IMR-90 (cell line): ENCODE measurements at regions not wholly inside any gene's neighbourhood (a gene's known extent, or its start where the extent isn't known, plus 50 kb on each side); places are given as distances from the start of the nearest gene placed in this dataset.

Source experiments
- ATAC-seq: fragments of 200-7000 bp; cut with Tn5 transposase; 2 replicates; pipeline ENCODE4 v1.9.1; 2020; ENCODE audit warnings: low read depth, mild to moderate bottlenecking, moderate library complexity
- BruUV-seq: library from RNA; stranded (reverse); fragments of 400-500 nt; replicated peaks from 2 replicates; lab custom pipeline; 2021; lab: Mats Ljungman, UMichigan
- CTCF ChIA-PET: fragments of 300-600 bp; formaldehyde crosslinking; extraction: SDS; loops from one replicate; lab custom pipeline; 2021; ENCODE audit warnings: antibody characterized with exemption; lab: Yijun Ruan, JAX
- POLR2A ChIA-PET: fragments of 300-600 bp; sonication (Branson Sonifier 250); formaldehyde crosslinking; loops from one replicate; lab custom pipeline; 2022; ENCODE audit warnings: antibody characterized with exemption; ENCODE audit not compliant: unreplicated experiment; lab: Charles Lee
- DNase-seq: peaks from one replicate; pipeline ENCODE4 v3.0.0; 2013
- H2AFZ ChIP-seq: replicated peaks from 2 replicates; pipeline ENCODE3; 2013; ENCODE audit warnings: low read length, mild to moderate bottlenecking; ENCODE audit not compliant: poor library complexity
- H2AK5ac ChIP-seq: 2 replicates; pipeline ENCODE4 v1.6.1; 2013; ENCODE audit warnings: low read depth, low read length, inconsistent platforms
- H2AK9ac ChIP-seq: replicated peaks from 2 replicates; pipeline ENCODE3; 2013; ENCODE audit warnings: mild to moderate bottlenecking, low read depth, low read length, moderate library complexity; ENCODE audit not compliant: poor library complexity
- H2BK120ac ChIP-seq: 2 replicates; pipeline ENCODE4 v1.6.1; 2013; ENCODE audit warnings: low read depth, low read length, inconsistent platforms
- H2BK15ac ChIP-seq: 3 replicates; pipeline ENCODE4 v1.6.1; 2013; ENCODE audit warnings: low read depth, low read length, inconsistent platforms
- H2BK20ac ChIP-seq: 2 replicates; pipeline ENCODE4 v1.6.1; 2013; ENCODE audit warnings: low read depth, mild to moderate bottlenecking, inconsistent platforms, low read length, moderate library complexity
- H2BK5ac ChIP-seq: 2 replicates; pipeline ENCODE4 v1.6.1; 2013; ENCODE audit warnings: mild to moderate bottlenecking, low read depth, low read length, inconsistent platforms; ENCODE audit not compliant: poor library complexity, severe bottlenecking
- H3K14ac ChIP-seq: replicated peaks from 2 replicates; pipeline ENCODE4 v1.6.1; 2013; ENCODE audit warnings: low read depth, low read length, inconsistent platforms
- H3K18ac ChIP-seq: 2 replicates; pipeline ENCODE4 v1.6.1; 2013; ENCODE audit warnings: low read depth, low read length, control low read depth
- H3K23ac ChIP-seq: 2 replicates; pipeline ENCODE4 v1.6.1; 2013; ENCODE audit warnings: low read depth, low read length, inconsistent platforms
- H3K27ac ChIP-seq: 2 replicates; pipeline ENCODE4 v1.5.1; 2013; ENCODE audit warnings: mild to moderate bottlenecking, control low read depth, low read length; ENCODE audit not compliant: insufficient read depth
- H3K27me3 ChIP-seq: 2 replicates; pipeline ENCODE4 v1.6.1; 2013; ENCODE audit warnings: low read length; ENCODE audit not compliant: control insufficient read depth, insufficient read depth
- H3K36me3 ChIP-seq: 2 replicates; pipeline ENCODE4 v1.6.1; 2013; ENCODE audit warnings: low read length, mixed read lengths; ENCODE audit not compliant: control insufficient read depth, insufficient read depth
- H3K4ac ChIP-seq: 2 replicates; pipeline ENCODE4 v1.6.1; 2013; ENCODE audit warnings: low read depth, low read length, inconsistent platforms
- H3K4me1 ChIP-seq: 2 replicates; pipeline ENCODE4 v1.6.1; 2013; ENCODE audit warnings: low read length, mixed read lengths; ENCODE audit not compliant: control insufficient read depth, insufficient read depth
- H3K4me2 ChIP-seq: 2 replicates; pipeline ENCODE4 v1.6.1; 2013; ENCODE audit warnings: low read depth, mild to moderate bottlenecking, control low read depth, low read length, moderate library complexity
- H3K4me3 ChIP-seq: 2 replicates; pipeline ENCODE4 v1.5.1; 2013; ENCODE audit warnings: low read depth, mild to moderate bottlenecking, control low read depth, low read length, moderate library complexity; ENCODE audit not compliant: insufficient read depth
- H3K56ac ChIP-seq: 2 replicates; pipeline ENCODE4 v1.6.1; 2013; ENCODE audit warnings: low read length, inconsistent platforms; ENCODE audit not compliant: insufficient read depth; ENCODE audit errors: extremely low read depth
- H3K79me1 ChIP-seq, 2 experiments: 2 replicates each; pipeline ENCODE4 v1.6.1; 2013; ENCODE audit warnings: low read length in 2 of 2, inconsistent platforms in 1 of 2, low read depth in 1 of 2
- H3K9ac ChIP-seq: 2 replicates; pipeline ENCODE4 v1.6.1; 2013; ENCODE audit warnings: low read depth, low read length, control low read depth
- H3K9me1 ChIP-seq: 2 replicates; pipeline ENCODE4 v1.6.1; 2013; ENCODE audit warnings: low read length, inconsistent platforms; ENCODE audit not compliant: insufficient read depth
- H3K9me3 ChIP-seq: 2 replicates; pipeline ENCODE4 v1.6.1; 2013; ENCODE audit warnings: low read length; ENCODE audit not compliant: control insufficient read depth, insufficient read depth
- H4K20me1 ChIP-seq: 2 replicates; pipeline ENCODE4 v1.6.1; 2013; ENCODE audit warnings: low read length, inconsistent platforms; ENCODE audit not compliant: insufficient read depth
- H4K5ac ChIP-seq: 2 replicates; pipeline ENCODE4 v1.6.1; 2013; ENCODE audit warnings: mild to moderate bottlenecking, low read depth, low read length, control low read depth
- H4K8ac ChIP-seq, 2 experiments: 2 replicates each; pipeline ENCODE4 v1.6.1; 2013; ENCODE audit warnings: low read depth in 2 of 2, low read length in 2 of 2, control low read depth in 1 of 2, inconsistent platforms in 1 of 2
- H4K91ac ChIP-seq: 2 replicates; pipeline ENCODE4 v1.6.1; 2013; ENCODE audit warnings: low read depth, low read length, inconsistent platforms; ENCODE audit not compliant: insufficient read depth
- BHLHE40 ChIP-seq: fragments of 150-350 bp; IDR thresholded peaks from 2 replicates; pipeline ENCODE4 v1.6.1; 2016; ENCODE audit warnings: mild to moderate bottlenecking, low read depth, low read length
- FOS ChIP-seq: fragments of 150-350 bp; IDR thresholded peaks from 2 replicates; pipeline ENCODE4 v1.6.1; 2016; ENCODE audit warnings: low read depth, low read length
- MAFK ChIP-seq: IDR thresholded peaks from 2 replicates; pipeline ENCODE4 v1.6.1; 2012; ENCODE audit warnings: low read depth, low read length, improper control_type of control experiment
- MAZ ChIP-seq: IDR thresholded peaks from 2 replicates; pipeline ENCODE4 v1.6.1; 2012; ENCODE audit warnings: low read depth, mild to moderate bottlenecking, low read length, improper control_type of control experiment, moderate library complexity, borderline replicate concordance
- MXI1 ChIP-seq: IDR thresholded peaks from 2 replicates; pipeline ENCODE4 v1.6.1; 2012; ENCODE audit warnings: low read depth, mild to moderate bottlenecking, low read length, moderate library complexity, borderline replicate concordance
- SMC3 ChIP-seq: fragments of 150-350 bp; IDR thresholded peaks from 2 replicates; pipeline ENCODE4 v1.6.1; 2016; ENCODE audit warnings: low read depth, mild to moderate bottlenecking, antibody characterized with exemption, low read length, moderate library complexity
- WGBS, 2 experiments: methylation state at CpG; one replicate each; pipeline versions ENCODE4 v1.1.5 to v1.1.7; 2013; ENCODE audit warnings: missing lambda C conversion rate in 2 of 2; ENCODE audit not compliant: insufficient read length in 1 of 2; ENCODE audit errors: extremely low coverage in 2 of 2; 5-methylcytosine and 5-hydroxymethylcytosine counted together
- dilution Hi-C: fragments of 300-500 bp; cut with HindIII; formaldehyde crosslinking; loops from one replicate; pipeline ENCODE4 v1.14.3; 2018; ENCODE audit warnings: low sequenced_read_pairs; ENCODE audit not compliant: unreplicated experiment
- in situ Hi-C: fragments of 300-500 bp; cut with MboI; formaldehyde crosslinking; loops from 3 replicates; pipeline ENCODE4 v1.14.3; 2019; ENCODE audit warnings: low sequenced_read_pairs, inconsistent platforms, mixed read lengths
- intact Hi-C: fragments of 100-400 bp; cut with micrococcal nuclease; formaldehyde crosslinking; loops from 2 replicates; pipeline ENCODE4 v1.10.0; 2022
- TF ChIP-seq, protein P1 (sequence below): fragments of 150-350 bp; IDR thresholded peaks from 2 replicates; pipeline ENCODE4 v1.6.1; 2016; ENCODE audit warnings: low read depth, mild to moderate bottlenecking, low read length, moderate library complexity, borderline replicate concordance

DNA sequence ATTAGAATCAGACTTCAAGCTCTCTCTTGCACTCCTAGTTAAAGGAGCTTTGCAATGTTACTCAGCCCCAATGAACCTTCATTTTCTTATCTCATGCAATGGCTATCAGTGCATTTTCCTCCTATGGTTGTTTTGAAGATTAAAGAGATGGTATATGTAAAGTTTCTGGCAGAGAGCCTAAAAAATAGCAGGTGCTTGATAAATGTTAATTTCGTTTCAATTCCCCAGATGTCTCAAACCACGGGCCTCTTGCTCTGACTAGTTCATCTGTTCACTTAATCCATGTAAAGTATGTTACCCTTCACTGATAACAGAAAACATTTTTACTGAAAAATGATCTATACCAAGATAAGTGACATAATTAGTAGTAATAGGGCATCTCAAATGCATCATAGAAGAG, 735.4 kb upstream of the USP15 start:
- Histone ChIP-seq H3K56ac (no peak overlapping the region), H2AFZ (no peak overlapping the region), H2AK5ac (no peak overlapping the region), H3K18ac (no peak overlapping the region), H2BK5ac (no peak overlapping the region), H3K36me3 (no peaks in the 10 kb centered on the region), H3K4me3 (no peak overlapping the region), H2BK120ac (no peak overlapping the region), H3K23ac (no peak overlapping the region), H3K14ac (no peak overlapping the region), H3K9ac (no peak overlapping the region), H3K27ac (no peak overlapping the region), H3K9me1 (no peaks in the 10 kb centered on the region), H4K91ac (no peak overlapping the region), H3K79me1 (no peaks in the 10 kb centered on the region), H4K5ac (no peak overlapping the region), H2AK9ac (no peak overlapping the region), H2BK15ac (no peak overlapping the region), H3K4ac (no peak overlapping the region), H3K27me3 (no peaks in the 10 kb centered on the region), H4K20me1 (no peaks in the 10 kb centered on the region), H4K8ac (no peak overlapping the region), H3K9me3 (0 out of 2 replicates have a peak, but pooled peaks cover 7% of the 10 kb centered on the region), H3K4me1 (no peaks in the 10 kb centered on the region), H2BK20ac (no peak overlapping the region), H3K4me2 (no peak overlapping the region)
- dilution Hi-C loops = no loop called here
- BruUV-seq = no TSS peak
- in situ Hi-C loops = no loop called here
- no CpG with 5 or more reads among the region's 2 CpGs for WGBS, 2 experiments
- POLR2A ChIA-PET = no interaction called here
- CTCF ChIA-PET = no interaction called here
- no peak for DNase-seq
- intact Hi-C loops = no loop called here
- ATAC-seq = no peak
- no peak for TF ChIP-seq MAFK
- no peak for TF ChIP-seq FOS
- no peak for TF ChIP-seq BHLHE40
- TF ChIP-seq MAZ = no peak
- TF ChIP-seq, protein P1, sequence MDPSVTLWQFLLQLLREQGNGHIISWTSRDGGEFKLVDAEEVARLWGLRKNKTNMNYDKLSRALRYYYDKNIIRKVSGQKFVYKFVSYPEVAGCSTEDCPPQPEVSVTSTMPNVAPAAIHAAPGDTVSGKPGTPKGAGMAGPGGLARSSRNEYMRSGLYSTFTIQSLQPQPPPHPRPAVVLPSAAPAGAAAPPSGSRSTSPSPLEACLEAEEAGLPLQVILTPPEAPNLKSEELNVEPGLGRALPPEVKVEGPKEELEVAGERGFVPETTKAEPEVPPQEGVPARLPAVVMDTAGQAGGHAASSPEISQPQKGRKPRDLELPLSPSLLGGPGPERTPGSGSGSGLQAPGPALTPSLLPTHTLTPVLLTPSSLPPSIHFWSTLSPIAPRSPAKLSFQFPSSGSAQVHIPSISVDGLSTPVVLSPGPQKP = no peak
- TF ChIP-seq SMC3 = no peak
- TF ChIP-seq MXI1 = no peak
